Activated naive CD8-positive, alpha-beta T cell treated with anti-CD3 and anti-CD28 coated beads, Interleukin-2, amount 50 U/mL, for 24 hours (primary cell): ENCODE measurements at regions not wholly inside any gene's neighbourhood (a gene's known extent, or its start where the extent isn't known, plus 50 kb on each side); places are given as distances from the start of the nearest gene placed in this dataset.
"Not testable (repeated sequence)": the region's sequence is repeated elsewhere in the genome, so short reads cannot be mapped to it uniquely, and the experiment has no call there.

ENCODE experiments used
- ATAC-seq: fragments of 150-1000 bp; cut with Tn5 transposase; one replicate; pipeline ENCODE4 v1.10.0; 2021
- DNase-seq: peaks from one replicate; pipeline ENCODE4 v3.0.0; 2021
- H3K27ac Mint-ChIP-seq: one replicate; pipeline ENCODE4 v1.8.0; 2021; ENCODE audit warnings: mild to moderate bottlenecking, mixed read lengths
- H3K27me3 Mint-ChIP-seq: one replicate; pipeline ENCODE4 v1.8.0; 2021; ENCODE audit warnings: mixed read lengths
- H3K36me3 Mint-ChIP-seq: one replicate; pipeline ENCODE4 v1.8.0; 2021; ENCODE audit warnings: low read depth, mixed read lengths
- H3K4me1 Mint-ChIP-seq: one replicate; pipeline ENCODE4 v1.8.0; 2021; ENCODE audit warnings: mixed read lengths
- H3K4me3 Mint-ChIP-seq: one replicate; pipeline ENCODE4 v1.8.0; 2021; ENCODE audit warnings: mild to moderate bottlenecking, moderate library complexity, mixed read lengths
- H3K9me3 Mint-ChIP-seq: one replicate; pipeline ENCODE4 v1.8.0; 2021; ENCODE audit warnings: mixed read lengths

GRCh38 chr1:30526652-30527345, 196.6 kb downstream of the MATN1 start:
- Mint-ChIP-seq H3K27me3 (peaks cover 6% of the 10 kb centered on the region), H3K27ac (no peak overlapping the region), H3K9me3 (no peaks in the 10 kb centered on the region), H3K4me1 (no peaks in the 10 kb centered on the region), H3K4me3 (no peak overlapping the region), H3K36me3 (no peaks in the 10 kb centered on the region)
- DNase-seq, result no peak
- ATAC-seq, result no peak

- no peaks in the 10 kb centered on the region for H3K4me1 Mint-ChIP-seq
- H3K36me3 Mint-ChIP-seq, result no peaks in the 10 kb centered on the region
- no peaks in the 10 kb centered on the region for H3K9me3 Mint-ChIP-seq
- ATAC-seq (no peak), DNase-seq (no peak)
- H3K27ac Mint-ChIP-seq, result no peak overlapping the region
- H3K4me3 Mint-ChIP-seq, result no peak overlapping the region
- H3K27me3 Mint-ChIP-seq, result peaks cover 9% of the 10 kb centered on the region
Observed at GRCh38 chr1:30525971-30526651, 197.3 kb downstream of the MATN1 start.

- no peaks in the 10 kb centered on the region for H3K9me3 Mint-ChIP-seq
- no peaks in the 10 kb centered on the region for H3K36me3 Mint-ChIP-seq
- H3K4me1 Mint-ChIP-seq, result no peaks in the 10 kb centered on the region
- no peak overlapping the region for H3K4me3 Mint-ChIP-seq
- ATAC-seq (no peak), DNase-seq (no peak)
- no peak overlapping the region for H3K27ac Mint-ChIP-seq
- H3K27me3 Mint-ChIP-seq, result peaks cover 9% of the 10 kb centered on the region
Observed at GRCh38 chr1:30525631-30525970, 197.8 kb downstream of the MATN1 start.

- Mint-ChIP-seq H3K36me3 (no peaks in the 10 kb centered on the region), H3K27ac (no peak overlapping the region), H3K4me3 (no peak overlapping the region), H3K27me3 (peaks cover 9% of the 10 kb centered on the region), H3K4me1 (no peaks in the 10 kb centered on the region), H3K9me3 (no peaks in the 10 kb centered on the region)
- ATAC-seq, result no peak
- DNase-seq, result no peak
Observed at GRCh38 chr1:30524840-30525617, 198.4 kb downstream of the MATN1 start.

- not testable (repeated sequence) for H3K9me3 Mint-ChIP-seq, DNase-seq, H3K4me1 Mint-ChIP-seq, ATAC-seq, H3K27ac Mint-ChIP-seq, H3K36me3 Mint-ChIP-seq, H3K4me3 Mint-ChIP-seq, H3K27me3 Mint-ChIP-seq
Observed at GRCh38 chr1:30524025-30524555, 199.3 kb downstream of the MATN1 start.

GRCh38 chr1:30523055-30524020, 200.0 kb downstream of the MATN1 start:
- H3K4me1 Mint-ChIP-seq, result no peaks in the 10 kb centered on the region
- no peak overlapping the region for H3K27ac Mint-ChIP-seq
- H3K4me3 Mint-ChIP-seq, result no peak overlapping the region
- H3K36me3 Mint-ChIP-seq, result no peaks in the 10 kb centered on the region
- peaks cover 9% of the 10 kb centered on the region for H3K27me3 Mint-ChIP-seq
- no peaks in the 10 kb centered on the region for H3K9me3 Mint-ChIP-seq
- ATAC-seq (no peak), DNase-seq (no peak)

- Mint-ChIP-seq H3K4me1 (no peaks in the 10 kb centered on the region), H3K27ac (no peak overlapping the region), H3K36me3 (no peaks in the 10 kb centered on the region), H3K4me3 (no peak overlapping the region), H3K9me3 (no peaks in the 10 kb centered on the region), H3K27me3 (peaks cover 13% of the 10 kb centered on the region)
- ATAC-seq (no peak), DNase-seq (no peak)
Observed at GRCh38 chr1:30522031-30523004, 201.1 kb downstream of the MATN1 start.

GRCh38 chr1:30521261-30521865, 202.0 kb downstream of the MATN1 start:
- peaks cover 12% of the 10 kb centered on the region for H3K27me3 Mint-ChIP-seq
- no peaks in the 10 kb centered on the region for H3K9me3 Mint-ChIP-seq
- H3K4me3 Mint-ChIP-seq, result no peak overlapping the region
- H3K36me3 Mint-ChIP-seq, result no peaks in the 10 kb centered on the region
- H3K27ac Mint-ChIP-seq, result no peak overlapping the region
- no peaks in the 10 kb centered on the region for H3K4me1 Mint-ChIP-seq
- no peak for ATAC-seq
- no peak for DNase-seq

GRCh38 chr1:30520476-30520875, 202.9 kb downstream of the MATN1 start:
- Mint-ChIP-seq H3K4me3 (no peak overlapping the region), H3K4me1 (no peaks in the 10 kb centered on the region), H3K9me3 (no peaks in the 10 kb centered on the region), H3K27ac (no peak overlapping the region), H3K36me3 (no peaks in the 10 kb centered on the region), H3K27me3 (peaks cover 11% of the 10 kb centered on the region)
- no peak for ATAC-seq
- no peak for DNase-seq

- Mint-ChIP-seq H3K36me3 (no peaks in the 10 kb centered on the region), H3K27me3 (peaks cover 9% of the 10 kb centered on the region), H3K4me3 (no peak overlapping the region), H3K27ac (no peak overlapping the region), H3K4me1 (no peaks in the 10 kb centered on the region), H3K9me3 (no peaks in the 10 kb centered on the region)
- DNase-seq (no peak), ATAC-seq (no peak)
Observed at GRCh38 chr1:30519201-30519763, 204.1 kb downstream of the MATN1 start.

GRCh38 chr1:30518696-30519095, 204.7 kb downstream of the MATN1 start:
- no peak overlapping the region for H3K4me3 Mint-ChIP-seq

GRCh38 chr1:30518186-30518585, 205.2 kb downstream of the MATN1 start:
- Mint-ChIP-seq H3K36me3 (no peaks in the 10 kb centered on the region), H3K4me1 (no peaks in the 10 kb centered on the region), H3K9me3 (no peaks in the 10 kb centered on the region), H3K27me3 (peaks cover 9% of the 10 kb centered on the region), H3K27ac (no peak overlapping the region), H3K4me3 (no peak overlapping the region)
- no peak for DNase-seq
- ATAC-seq, result no peak

More at GRCh38 chr1:30518696-30519095, 204.7 kb downstream of the MATN1 start:
- no peak for DNase-seq
- Mint-ChIP-seq H3K36me3 (no peaks in the 10 kb centered on the region), H3K9me3 (no peaks in the 10 kb centered on the region), H3K27me3 (peaks cover 9% of the 10 kb centered on the region), H3K27ac (no peak overlapping the region), H3K4me1 (no peaks in the 10 kb centered on the region)
- ATAC-seq, result no peak

- not testable (repeated sequence) for ATAC-seq, H3K36me3 Mint-ChIP-seq, H3K9me3 Mint-ChIP-seq, H3K27me3 Mint-ChIP-seq, H3K4me3 Mint-ChIP-seq, DNase-seq, H3K4me1 Mint-ChIP-seq, H3K27ac Mint-ChIP-seq
Observed at GRCh38 chr1:30517666-30518065, 205.7 kb downstream of the MATN1 start.
